HG03135 (cell line): ENCODE measurements at regions not wholly inside any gene's neighbourhood (a gene's known extent, or its start where the extent isn't known, plus 50 kb on each side); places are given as distances from the start of the nearest gene placed in this dataset.
"Not testable (repeated sequence)": the region's sequence is repeated elsewhere in the genome, so short reads cannot be mapped to it uniquely, and the experiment has no call there.

ENCODE experiments used
- ATAC-seq: cut with Tn5 transposase; IDR thresholded peaks from one replicate; pipeline ENCODE4 v1.9.1; 2021; ENCODE audit warnings: mild to moderate bottlenecking, moderate library complexity; ENCODE audit not compliant: unreplicated experiment

DNA sequence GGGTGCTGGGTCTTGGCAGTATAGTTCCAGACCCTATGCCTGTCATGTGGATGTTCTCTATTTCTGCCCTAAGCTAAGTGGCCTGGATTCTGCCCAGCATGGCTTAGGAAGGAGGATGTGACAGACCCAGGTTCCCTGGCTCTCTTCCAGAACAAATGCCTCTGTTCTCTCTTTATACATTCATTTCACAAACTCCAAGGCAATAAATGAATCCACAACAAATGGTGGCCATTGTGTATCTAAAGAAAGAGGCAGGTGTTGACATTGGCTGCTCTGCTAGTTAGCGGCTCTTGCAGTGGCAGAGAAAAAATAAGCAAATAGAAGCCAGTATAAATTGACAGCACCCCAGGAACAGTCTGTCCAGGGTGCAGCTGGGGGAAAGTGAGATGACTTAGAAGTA, 298.6 kb downstream of the SUCLG1 start:
- ATAC-seq, result no peak

DNA sequence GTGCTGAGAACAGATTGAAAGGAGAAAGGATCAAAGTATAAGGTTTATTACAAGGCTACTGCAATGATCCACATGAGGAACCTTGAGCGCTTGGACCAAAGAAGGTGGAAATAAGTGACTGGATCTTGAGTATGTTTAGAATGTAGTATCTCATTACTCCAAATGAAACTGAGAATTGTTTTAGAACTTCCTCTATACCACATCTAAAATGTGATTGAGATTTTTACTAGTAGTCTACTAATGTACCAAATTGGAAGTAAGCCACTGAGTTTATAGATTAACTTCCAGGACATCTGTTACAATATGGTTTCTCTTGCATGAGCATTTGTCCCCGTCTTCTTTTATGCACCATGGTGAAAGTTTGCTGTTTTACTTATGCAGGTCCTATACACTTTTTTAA, 300.5 kb downstream of the SUCLG1 start:
- ATAC-seq, result no peak

DNA sequence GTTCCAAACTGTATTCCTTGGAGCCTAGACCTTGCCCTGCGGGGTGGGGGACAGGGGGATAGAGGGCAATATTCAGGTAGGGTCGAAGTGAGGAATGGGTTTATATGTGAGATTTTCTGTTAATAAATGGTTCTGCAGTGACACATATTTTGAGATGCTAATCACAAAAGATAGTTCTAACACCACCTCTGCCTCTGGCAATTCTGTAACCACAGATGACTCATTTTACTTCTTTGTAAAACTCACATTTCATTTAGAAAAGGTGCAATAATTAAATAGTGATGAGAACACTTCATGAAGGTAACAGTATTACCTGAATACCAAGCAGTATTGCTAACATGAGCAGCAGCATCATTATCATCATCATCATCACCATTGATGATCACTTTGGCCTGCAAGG, 306.6 kb downstream of the SUCLG1 start:
- no peak for ATAC-seq

DNA sequence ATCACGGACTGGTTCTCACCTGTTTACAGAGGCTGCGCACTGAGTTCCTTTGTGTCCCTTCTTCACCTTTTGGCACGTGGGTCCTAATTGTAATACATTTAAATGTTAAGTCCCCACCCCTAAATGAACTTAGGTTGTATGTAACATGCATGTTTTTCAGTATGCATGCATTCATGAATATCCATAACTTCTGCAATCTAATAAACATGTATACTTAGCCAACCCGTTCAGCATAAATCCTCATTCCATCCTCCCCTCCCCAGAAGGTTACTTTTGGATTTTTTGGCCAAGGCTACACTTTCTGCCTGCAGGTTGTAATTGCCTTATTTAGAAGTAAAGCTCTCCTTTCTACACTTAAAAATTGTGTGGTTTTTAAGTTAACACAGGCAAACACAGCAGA, 314.7 kb downstream of the SUCLG1 start:
- ATAC-seq, result no peak

DNA sequence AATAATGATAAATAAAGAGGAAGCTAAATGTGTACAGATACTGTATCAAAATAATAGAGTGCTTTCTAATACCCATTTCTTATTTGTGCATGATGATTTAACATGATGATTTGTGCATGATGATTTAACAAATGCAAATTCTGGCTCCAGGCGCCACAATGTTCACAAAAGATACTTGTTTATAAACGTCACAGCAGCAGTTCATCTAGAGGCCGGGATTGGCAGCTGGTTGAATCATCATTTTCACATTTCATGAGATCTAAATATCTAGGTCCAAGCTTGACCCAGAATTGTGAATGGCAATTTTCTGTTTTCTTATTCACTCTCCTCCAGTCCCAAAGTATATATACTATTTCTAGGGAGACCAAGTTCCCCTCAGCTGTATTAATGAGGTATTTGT, 322.0 kb downstream of the SUCLG1 start:
- ATAC-seq, result no peak

DNA sequence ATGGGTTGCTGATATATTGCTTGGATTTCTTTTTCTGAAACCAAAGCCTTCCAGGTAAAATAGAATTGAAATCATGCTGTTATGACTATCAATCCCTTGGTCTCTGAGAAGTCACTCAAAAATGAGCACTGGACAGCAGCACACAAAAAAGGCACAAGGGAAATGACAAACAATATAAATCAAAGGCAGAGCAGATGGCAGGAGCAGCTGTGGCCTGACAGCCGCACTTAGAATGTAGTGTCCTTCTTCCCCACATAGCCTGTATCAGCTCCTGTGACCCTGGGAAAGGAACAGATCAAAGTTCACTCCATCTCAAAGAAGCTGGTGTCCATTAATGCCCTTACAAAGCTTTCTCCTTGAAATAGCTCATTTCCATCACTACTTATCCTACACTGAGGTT, 326.7 kb downstream of the SUCLG1 start:
- ATAC-seq, result no peak

DNA sequence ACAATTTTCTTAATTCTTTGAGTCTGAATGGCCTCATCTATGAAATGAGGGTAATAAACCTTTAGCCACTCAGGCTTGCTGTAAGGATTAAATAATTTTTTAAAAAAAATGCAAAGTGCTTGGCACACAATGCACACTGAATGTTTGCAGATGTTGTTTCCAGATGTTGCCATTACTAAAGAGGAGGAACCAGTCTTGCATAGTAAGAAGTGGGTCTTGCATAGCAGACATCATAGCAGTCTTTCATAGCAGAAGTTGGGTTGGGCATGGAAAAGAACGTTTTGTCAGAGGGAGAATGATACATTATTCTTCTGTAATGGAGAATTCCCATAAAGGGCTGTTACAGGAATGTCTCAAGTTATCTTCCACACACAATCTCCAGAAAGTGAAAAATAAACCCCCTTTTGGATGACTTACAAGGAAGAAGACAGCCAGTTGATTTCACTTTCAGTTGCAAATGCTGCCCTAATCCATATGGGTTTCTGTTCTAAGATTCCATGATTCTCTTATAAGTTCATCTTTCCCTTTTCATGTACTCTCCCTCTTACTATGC, 327.7 kb downstream of the SUCLG1 start:
- no peak for ATAC-seq

DNA sequence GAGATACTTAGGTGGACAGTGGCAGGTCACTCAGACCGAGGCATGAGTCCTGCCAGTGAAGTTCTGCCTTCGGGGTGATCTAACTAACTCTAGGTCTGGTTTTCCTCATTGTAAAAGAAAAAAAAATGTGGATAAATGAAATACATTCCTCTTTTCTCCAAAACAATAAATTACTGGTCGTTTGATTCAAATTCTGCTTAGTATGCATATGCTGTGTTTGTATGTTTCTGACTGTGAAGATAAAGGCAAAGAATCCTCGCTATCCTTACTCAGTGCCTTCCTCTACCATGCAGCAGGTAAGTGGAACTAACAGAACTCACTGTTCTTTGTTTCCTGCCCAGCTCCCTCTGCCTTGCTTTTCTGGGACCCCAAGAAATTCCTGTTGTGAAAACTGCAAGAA, 330.1 kb downstream of the SUCLG1 start:
- no peak for ATAC-seq

DNA sequence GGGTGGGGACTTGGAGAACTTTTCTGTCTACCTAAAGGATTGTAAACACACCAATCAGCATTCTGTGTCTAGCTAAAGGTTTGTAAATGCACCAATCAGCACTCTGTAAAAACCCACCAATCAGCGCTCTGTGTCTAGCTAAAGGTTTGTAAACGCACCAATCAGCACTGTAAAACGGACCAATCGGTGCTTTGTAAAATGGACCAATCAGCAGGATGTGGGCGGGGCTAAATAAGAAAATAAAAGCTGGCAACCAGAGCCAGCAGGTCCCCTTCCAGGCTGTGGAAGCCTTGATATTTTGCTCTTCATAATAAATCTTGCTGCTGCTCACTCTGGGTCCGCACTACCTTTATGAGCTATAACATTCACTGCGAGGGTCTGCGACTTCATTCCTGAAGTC, 331.3 kb downstream of the SUCLG1 start:
- ATAC-seq, result not testable (repeated sequence)

DNA sequence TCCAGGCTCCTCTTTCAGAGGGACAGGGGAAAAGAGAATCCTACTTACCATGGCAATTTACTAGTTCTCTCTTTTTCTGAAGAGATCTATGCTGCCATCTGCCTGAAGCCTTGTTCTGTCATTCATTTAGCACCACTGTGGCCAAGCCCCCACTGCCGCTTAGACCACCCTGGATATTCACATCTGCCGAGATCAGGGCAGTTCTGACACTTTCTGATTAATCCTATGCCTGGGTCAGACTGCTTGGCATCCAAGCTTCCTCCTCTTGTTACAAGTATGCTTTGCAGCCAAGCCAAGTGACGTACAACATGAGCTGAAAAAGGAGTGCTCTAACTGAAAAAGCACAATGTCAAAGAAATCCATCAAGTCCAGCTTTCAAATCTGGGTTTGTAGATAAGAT, 332.6 kb downstream of the SUCLG1 start:
- ATAC-seq, result no peak

DNA sequence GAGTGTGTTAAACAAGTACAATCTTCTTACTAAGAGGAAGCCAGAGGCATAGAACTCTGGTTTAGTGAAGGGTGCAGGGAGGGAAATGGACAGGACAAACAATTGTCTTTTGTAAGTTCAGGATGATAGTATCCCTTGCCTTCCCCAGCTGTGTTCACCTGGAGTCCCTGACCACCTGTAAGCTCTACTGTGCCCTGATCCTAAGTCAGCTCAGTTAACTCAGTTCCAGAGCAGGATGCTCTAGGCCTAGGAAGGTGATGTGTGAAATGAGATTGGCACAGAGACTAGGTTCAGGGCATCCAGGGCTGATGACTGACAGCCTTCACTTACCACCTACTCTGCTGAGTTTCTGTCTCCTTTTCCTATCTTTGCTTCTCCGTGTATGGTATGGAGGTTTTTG, 333.0 kb downstream of the SUCLG1 start:
- ATAC-seq, result no peak

DNA sequence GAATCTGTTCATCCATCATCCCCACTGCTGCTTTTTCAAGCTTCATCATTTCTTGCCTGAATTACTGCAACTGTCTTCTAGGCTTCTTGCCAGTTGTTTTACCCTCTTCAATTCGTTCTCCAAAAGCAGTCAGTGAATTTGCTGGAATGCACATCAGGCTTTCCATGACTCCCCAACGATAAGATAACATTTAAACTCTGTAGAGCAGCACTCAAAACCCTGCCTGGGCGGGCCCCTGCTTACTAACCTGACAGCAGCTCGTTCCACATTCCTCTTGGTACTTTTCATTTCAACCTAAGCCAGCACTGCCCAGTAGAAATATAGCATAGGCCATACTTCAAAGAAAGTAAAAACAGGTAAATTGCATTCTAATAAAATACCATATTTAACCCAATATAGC, 342.9 kb downstream of the SUCLG1 start:
- ATAC-seq, result no peak

DNA sequence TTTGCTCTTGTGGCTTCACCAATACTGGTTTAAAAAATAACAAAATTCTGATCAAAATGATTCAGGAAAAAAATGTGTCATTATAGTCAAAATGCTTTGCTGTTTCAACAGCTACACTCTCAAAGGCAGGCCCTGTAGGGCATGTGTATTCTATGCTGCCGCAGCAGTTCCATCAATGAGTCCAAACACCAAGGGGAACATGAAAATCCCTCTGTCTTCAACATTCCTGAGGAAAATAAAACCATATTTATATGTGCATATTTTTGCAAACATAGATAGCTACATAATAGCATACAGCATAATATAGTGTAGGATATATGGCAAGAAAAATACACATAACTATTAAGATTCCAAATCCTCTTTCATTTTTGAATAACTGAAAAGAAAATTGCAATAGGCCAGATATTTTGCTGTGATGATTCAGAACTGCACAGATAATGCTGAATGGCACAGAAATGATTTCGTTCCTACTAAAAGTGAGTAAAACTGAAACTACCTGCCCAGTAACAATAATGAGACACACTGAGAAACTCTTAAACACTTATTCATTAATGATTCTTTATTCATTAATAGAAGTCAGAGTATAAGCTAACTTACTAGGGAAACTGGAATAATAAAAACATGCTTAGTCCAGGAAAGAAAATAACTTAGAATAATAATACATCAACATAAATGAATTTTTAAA, 343.8 kb downstream of the SUCLG1 start:
- peak; percentile 99 for ATAC-seq

DNA sequence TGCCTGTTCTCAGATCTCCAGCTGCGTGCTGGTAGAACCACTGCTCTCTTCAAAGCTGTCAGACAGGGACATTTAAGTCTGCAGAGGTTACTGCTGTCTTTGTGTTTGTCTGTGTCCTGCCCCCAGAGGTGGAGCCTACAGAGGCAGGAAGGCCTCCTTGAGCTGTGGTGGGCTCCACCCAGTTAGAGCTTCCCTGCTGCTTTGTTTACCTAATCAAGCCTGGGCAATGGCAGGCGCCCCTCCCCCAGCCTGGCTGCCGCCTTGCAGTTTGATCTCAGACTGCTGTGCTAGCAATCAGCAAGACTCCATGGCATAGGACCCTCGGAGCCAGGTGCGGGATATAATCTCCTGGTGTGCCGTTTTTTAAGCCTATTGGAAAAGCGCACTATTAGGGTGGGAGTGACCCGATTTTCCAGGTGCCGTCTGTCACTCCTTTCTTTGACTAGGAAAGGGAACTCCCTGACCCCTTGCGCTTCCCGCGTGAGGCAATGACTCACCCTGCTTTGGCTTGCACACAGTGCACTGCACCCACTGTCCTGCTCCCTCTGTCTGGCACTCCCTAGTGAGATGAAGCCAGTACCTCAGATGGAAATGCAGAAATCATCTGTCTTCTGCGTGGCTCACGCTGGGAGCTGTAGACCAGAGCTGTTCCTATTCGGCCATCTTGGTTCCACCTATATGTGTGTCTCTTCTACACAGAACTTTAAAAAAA, 355.1 kb downstream of the SUCLG1 start:
- not testable (repeated sequence) for ATAC-seq

DNA sequence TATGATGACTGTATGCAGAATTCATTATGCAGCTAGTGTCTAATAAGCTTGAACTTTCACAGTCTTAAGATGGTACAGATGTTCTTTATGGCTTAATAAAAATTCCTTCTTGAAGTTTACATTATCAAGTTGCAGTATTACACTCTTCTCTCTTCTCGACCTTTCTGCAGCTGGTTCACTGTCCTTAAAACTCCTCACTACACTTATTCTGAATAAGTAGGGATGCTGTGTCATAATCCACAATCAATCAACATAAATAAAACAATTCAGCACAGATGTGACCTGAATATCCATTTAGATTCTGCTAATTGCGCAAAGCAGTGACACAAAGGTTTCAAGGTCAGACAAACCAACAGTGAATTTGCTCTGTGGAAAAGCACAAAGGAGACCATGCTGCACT, 356.8 kb downstream of the SUCLG1 start:
- ATAC-seq, result no peak

DNA sequence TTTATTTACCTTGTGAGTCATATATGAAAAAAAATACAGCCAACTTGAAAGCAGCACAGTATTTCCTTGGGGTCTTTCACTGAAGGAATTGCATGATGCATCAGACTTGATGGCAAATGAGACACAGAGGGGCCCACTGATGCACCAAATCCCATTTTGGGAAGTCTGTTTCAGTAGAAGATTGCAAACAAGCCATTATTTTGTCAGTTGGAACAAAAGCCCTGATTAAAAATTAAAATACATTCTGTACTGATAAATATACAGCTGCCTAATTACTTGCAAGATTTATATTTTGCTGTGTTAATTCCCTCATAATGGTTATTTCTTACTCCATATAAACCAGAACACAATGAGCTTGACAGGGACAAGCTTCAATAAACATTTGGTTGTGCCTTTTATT, 370.4 kb downstream of the SUCLG1 start:
- no peak for ATAC-seq

DNA sequence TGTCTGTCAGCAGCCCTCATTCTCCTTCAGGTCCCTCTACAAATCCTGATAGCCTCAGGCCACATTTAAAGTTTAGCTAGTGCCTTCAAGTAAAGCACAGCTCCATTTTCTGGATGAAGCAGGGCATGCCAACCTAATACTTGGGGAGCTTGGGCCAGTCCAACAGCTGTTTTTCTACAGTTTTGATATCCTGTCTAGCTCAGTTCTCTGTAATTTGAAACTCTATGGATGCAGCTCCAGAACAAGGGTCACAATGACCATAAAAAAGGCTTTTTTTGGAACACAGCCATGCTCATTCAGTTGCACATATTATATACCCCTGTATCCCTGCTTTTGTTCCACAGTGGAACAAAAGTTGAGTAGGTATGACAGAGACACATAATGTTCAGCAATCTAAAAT, 373.5 kb downstream of the SUCLG1 start:
- ATAC-seq, result no peak

DNA sequence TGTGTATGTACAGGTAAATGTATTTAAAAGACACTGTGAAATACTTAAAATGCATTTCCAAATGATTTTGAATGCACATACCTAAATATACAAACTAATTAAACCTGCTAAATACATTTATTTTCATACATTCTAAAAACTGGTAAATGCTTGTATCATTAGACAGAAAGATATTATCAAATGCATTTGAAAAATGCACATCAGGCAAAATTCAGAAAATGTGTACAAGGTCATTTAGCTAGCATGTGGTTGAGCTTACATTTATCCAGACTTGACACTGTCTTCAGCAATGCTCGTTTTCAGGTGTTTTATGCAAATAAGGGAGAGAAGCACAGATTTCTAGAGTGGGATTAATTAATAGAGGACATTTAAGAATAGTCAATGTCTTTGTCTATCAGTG, 374.2 kb downstream of the SUCLG1 start:
- ATAC-seq, result no peak

DNA sequence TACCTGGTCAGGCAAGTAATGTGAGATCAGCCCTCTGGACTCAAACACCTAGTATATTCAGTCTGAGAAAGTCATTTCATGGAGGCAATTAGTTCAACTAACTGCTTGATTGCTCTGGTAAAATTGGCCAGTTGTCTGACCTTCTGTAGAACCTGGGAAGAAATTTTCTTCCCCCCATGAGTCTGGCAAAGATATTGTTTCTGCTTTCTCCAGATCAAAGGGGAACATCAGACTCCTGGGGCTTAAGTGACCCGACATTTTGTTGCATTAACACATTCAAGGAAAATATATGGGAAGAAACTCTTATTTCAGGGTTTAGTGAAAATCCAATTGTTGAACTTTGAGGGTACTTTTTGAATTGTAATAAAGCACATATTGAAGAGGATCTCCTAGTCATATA, 375.1 kb downstream of the SUCLG1 start:
- no peak for ATAC-seq

DNA sequence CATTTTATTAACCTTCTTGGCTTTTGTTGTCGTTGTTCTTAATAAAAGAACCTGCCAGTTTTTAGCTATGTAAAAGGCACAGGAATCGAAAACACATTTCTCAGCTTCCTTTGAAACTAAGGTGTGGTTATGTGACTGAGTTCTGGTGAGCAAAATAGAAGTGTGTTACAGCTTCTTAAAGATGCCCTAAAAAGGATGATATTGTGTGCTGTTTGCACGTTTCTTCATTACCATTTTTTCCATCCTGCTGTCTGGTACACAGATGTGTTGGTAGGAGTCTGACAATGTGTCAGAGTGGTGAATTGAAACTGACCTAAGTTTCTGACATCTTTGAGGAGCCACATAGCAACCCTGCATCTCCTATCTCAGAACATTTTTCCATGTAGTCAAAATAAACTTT, 380.6 kb downstream of the SUCLG1 start:
- no peak for ATAC-seq

DNA sequence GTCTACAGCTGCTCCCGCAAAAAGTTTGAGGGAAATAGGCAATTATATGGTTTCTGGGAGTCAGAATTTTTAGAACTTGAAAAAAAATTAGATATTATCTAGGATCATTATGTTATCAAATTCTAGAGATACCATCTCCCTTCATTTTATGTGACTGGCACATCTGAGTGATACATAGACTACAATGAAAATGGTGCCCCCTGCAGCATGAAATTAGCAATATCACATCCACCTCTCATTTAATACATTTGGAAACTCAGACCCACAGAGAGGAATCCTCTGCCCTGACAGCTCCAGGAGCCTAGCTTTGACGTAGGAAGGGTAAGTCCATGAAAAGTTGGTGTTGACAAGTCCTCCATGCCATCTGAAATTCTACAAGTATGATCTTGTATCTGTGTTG, 381.6 kb downstream of the SUCLG1 start:
- ATAC-seq, result no peak

DNA sequence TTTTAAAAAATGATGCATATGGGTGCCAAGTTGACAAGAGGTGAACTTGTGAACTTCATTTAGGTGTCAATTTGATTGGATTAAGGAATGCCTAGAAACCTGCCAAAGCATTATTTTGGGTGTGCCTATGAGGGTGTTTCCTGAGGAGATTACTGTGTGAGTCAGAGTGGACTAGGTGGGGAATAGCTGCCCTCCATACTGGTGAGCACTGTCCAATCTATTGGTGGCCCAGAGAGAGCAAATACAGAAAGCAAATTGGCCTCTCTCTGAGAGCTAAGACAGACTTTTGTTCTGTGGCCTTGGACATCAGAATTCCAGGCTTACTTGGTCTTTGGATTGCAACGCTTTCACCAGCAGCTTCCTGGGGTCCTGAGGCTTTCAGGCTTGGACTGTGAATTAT, 388.0 kb downstream of the SUCLG1 start:
- ATAC-seq, result no peak

DNA sequence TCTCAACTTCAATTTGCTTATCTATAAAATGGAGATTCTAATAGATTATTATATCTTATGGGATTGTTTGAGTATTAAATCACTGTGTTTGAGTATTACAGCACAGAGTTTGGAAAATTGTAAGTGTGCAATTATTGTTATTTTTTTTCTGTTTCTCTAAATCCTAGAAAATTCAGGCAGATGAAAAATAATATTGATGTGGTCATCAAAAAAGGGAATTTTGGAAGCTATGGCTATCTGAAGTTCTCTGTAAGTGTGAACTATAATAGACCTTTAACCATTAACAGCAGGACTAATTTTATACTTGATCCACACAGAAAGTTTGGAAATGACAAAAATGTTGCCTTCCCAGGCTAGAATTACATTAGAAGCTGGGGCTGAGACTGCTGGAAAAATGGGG, 393.2 kb downstream of the SUCLG1 start:
- no peak for ATAC-seq
